Dedifferentiated amniotic fluid mesenchymal stem cell (primary cell): ENCODE measurements at regions not wholly inside any gene's neighbourhood (a gene's known extent, or its start where the extent isn't known, plus 50 kb on each side); places are given as distances from the start of the nearest gene placed in this dataset.
"Not testable (repeated sequence)": the region's sequence is repeated elsewhere in the genome, so short reads cannot be mapped to it uniquely, and the experiment has no call there.

Experiments
- DNase-seq: peaks from one replicate; pipeline ENCODE4 v3.0.0-alpha.2; 2016; ENCODE audit errors: extremely low spot score

GRCh38 chr2:87639801-87640440, 108.0 kb upstream of the PLGLB2 start:
- not testable (repeated sequence) for DNase-seq

GRCh38 chr2:87640961-87641563, 106.8 kb upstream of the PLGLB2 start:
- DNase-seq = not testable (repeated sequence)

- DNase-seq = not testable (repeated sequence)
Observed at GRCh38 chr2:87643165-87643564, 104.7 kb upstream of the PLGLB2 start.

GRCh38 chr2:87647737-87648498, 100.0 kb upstream of the PLGLB2 start:
- DNase-seq = not testable (repeated sequence)

- not testable (repeated sequence) for DNase-seq
Observed at GRCh38 chr2:87648815-87649214, 99.1 kb upstream of the PLGLB2 start.

- DNase-seq = not testable (repeated sequence)
Observed at GRCh38 chr2:87649871-87650270, 98.0 kb upstream of the PLGLB2 start.

GRCh38 chr2:87650837-87651236, 97.0 kb upstream of the PLGLB2 start:
- DNase-seq = not testable (repeated sequence)

GRCh38 chr2:87651589-87651988, 96.3 kb upstream of the PLGLB2 start:
- not testable (repeated sequence) for DNase-seq

GRCh38 chr2:87653373-87653772, 94.5 kb upstream of the PLGLB2 start:
- DNase-seq = not testable (repeated sequence)

- not testable (repeated sequence) for DNase-seq
Observed at GRCh38 chr2:87654136-87654814, 93.6 kb upstream of the PLGLB2 start.

GRCh38 chr2:87657915-87658314, 90.0 kb upstream of the PLGLB2 start:
- DNase-seq = not testable (repeated sequence)

- not testable (repeated sequence) for DNase-seq
Observed at GRCh38 chr2:87658357-87658756, 89.5 kb upstream of the PLGLB2 start.

- DNase-seq = not testable (repeated sequence)
Observed at GRCh38 chr2:87658976-87659375, 88.9 kb upstream of the PLGLB2 start.

- not testable (repeated sequence) for DNase-seq
Observed at GRCh38 chr2:87660164-87660563, 87.7 kb upstream of the PLGLB2 start.

- not testable (repeated sequence) for DNase-seq
Observed at GRCh38 chr2:87662316-87663290, 85.3 kb upstream of the PLGLB2 start.

GRCh38 chr2:87663347-87663746, 84.5 kb upstream of the PLGLB2 start:
- DNase-seq = not testable (repeated sequence)

- not testable (repeated sequence) for DNase-seq
Observed at GRCh38 chr2:87667027-87667426, 80.9 kb upstream of the PLGLB2 start.

- DNase-seq = not testable (repeated sequence)
Observed at GRCh38 chr2:87668361-87668760, 79.5 kb upstream of the PLGLB2 start.

GRCh38 chr2:87669633-87670231, 78.2 kb upstream of the PLGLB2 start:
- not testable (repeated sequence) for DNase-seq

- DNase-seq = not testable (repeated sequence)
Observed at GRCh38 chr2:87672404-87672803, 75.5 kb upstream of the PLGLB2 start.
